Right forelimb (tissue), 1 donor: ENCODE measurements at regions not wholly inside any gene's neighbourhood (a gene's known extent, or its start where the extent isn't known, plus 50 kb on each side); places are given as distances from the start of the nearest gene placed in this dataset.
A peak's percentile ranks its signal among the peaks of the same experiment; 100 is the strongest.
"Not testable (repeated sequence)": the region's sequence is repeated elsewhere in the genome, so short reads cannot be mapped to it uniquely, and the experiment has no call there.

Experiments used
- DNase-seq: peaks from one replicate; pipeline ENCODE4 v3.0.0-alpha.2; 2018

- peak; percentile 77 for DNase-seq
Measured at GRCh38 chr7:65251851-65252620, 121.6 kb upstream of the ZNF92 start.

GRCh38 chr7:65250697-65251395 is 122.8 kb upstream of the ZNF92 start:
- DNase-seq, result no peak

GRCh38 chr7:65250216-65250615 is 123.4 kb upstream of the ZNF92 start:
- no peak for DNase-seq

- DNase-seq, result no peak
Measured at GRCh38 chr7:65247491-65247890, 126.2 kb upstream of the ZNF92 start.

GRCh38 chr7:65239707-65240352 is 133.8 kb upstream of the ZNF92 start:
- DNase-seq, result peak; percentile 73

- DNase-seq, result no peak
Measured at GRCh38 chr7:65239324-65239706, 134.3 kb upstream of the ZNF92 start.

- DNase-seq, result no peak
Measured at GRCh38 chr7:65238785-65239184, 134.9 kb upstream of the ZNF92 start.

GRCh38 chr7:65235586-65235985 is 138.1 kb upstream of the ZNF92 start:
- DNase-seq, result no peak

- no peak for DNase-seq
Measured at GRCh38 chr7:65233409-65234034, 140.1 kb upstream of the ZNF92 start.

GRCh38 chr7:65230231-65230630 is 143.4 kb upstream of the ZNF92 start:
- no peak for DNase-seq

GRCh38 chr7:65225422-65226006 is 148.1 kb upstream of the ZNF92 start:
- DNase-seq, result no peak

- DNase-seq, result no peak
Measured at GRCh38 chr7:65222655-65223054, 151.0 kb upstream of the ZNF92 start.

GRCh38 chr7:65221683-65222082 is 152.0 kb upstream of the ZNF92 start:
- DNase-seq, result no peak

GRCh38 chr7:65219623-65220022 is 154.0 kb upstream of the ZNF92 start:
- no peak for DNase-seq

- peak; percentile 57 for DNase-seq
Measured at GRCh38 chr7:65216469-65216868, 157.2 kb upstream of the ZNF92 start.

- DNase-seq, result not testable (repeated sequence)
Measured at GRCh38 chr7:65213260-65213659, 160.4 kb upstream of the ZNF92 start.

- not testable (repeated sequence) for DNase-seq
Measured at GRCh38 chr7:65199221-65199620, 174.4 kb upstream of the ZNF92 start.

GRCh38 chr7:65193334-65194058 is 180.2 kb upstream of the ZNF92 start:
- not testable (repeated sequence) for DNase-seq

- not testable (repeated sequence) for DNase-seq
Measured at GRCh38 chr7:65177041-65177440, 170.6 kb upstream of the ERV3-1 start.

GRCh38 chr7:65150105-65150504 is 143.6 kb upstream of the ERV3-1 start:
- not testable (repeated sequence) for DNase-seq

GRCh38 chr7:65146118-65146914 is 139.8 kb upstream of the ERV3-1 start:
- not testable (repeated sequence) for DNase-seq
